ENCODE measurements at regions not wholly inside any gene's neighbourhood (a gene's known extent, or its start where the extent isn't known, plus 50 kb on each side); places are given as distances from the start of the nearest gene placed in this dataset.

DNA sequence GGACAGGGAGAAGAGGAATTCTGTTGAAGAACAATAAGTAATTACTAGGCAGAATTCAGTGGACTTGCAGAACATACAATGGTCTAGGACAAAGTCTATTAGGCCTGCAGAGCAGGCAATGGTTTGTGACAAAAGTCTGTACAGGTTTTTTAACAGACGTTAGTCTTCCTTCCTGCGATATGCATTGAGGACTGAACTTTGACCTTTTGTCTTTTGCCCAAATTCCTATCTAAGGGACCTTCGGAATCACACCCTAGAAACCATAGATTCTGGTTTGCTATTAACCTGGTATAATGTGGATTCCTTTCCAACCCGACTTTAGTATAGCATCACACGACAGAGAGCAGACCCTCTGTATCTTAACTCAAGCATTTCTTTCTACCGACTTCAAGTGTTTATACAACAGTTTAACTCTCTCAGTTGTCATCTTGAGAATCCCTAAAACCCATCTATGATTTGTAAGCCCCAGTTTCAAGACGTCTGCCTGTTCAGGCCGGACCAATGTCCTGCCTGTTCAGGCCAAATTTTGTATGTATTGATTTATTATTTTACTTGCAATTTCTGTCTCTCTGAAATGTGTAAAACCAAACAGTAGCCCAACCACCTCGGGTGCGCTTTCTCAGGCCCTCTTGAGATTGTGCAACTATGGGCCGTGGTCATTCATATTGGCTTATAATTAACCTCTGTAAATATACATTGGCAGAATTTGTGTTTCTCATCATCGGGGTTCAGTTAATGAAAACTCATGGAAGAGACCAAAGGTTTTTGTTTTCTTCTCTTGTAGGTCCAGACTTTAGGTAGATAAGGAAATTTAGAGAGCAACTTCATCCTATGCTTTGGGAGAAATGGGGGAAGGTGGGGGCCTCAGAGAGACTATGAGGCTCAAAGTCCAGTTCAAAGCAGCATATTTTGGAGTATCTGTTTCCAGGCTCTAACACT, 76.9 kb upstream of the TNFSF18 start:
- 49% methylated on average over 12 of the region's 12 CpGs for WGBS (ENCODE audit: insufficient coverage, insufficient replicate concordance, low lambda C conversion rate, missing lambda C conversion rate)
- no peaks in the 10 kb centered on the region for H3K4me1 ChIP-seq (ENCODE audit: control insufficient read depth, insufficient read depth, low read length)
- POLR2A ChIA-PET, result interaction anchor here (0.6 kb wide), 1 partner anchor 119 kb away, joined by 3 read pairs; no protein-coding TSS in a partner anchor
- no peak for TF ChIP-seq NFXL1 (IDR thresholded peaks at IDR 0.05; ENCODE audit: borderline replicate concordance)
- no peak for TF ChIP-seq CHD2 (IDR thresholded peaks at IDR 0.05; ENCODE audit: borderline replicate concordance, low read depth, low read length)
- TF ChIP-seq IRF4 (IDR thresholded peaks at IDR 0.05; ENCODE audit: low read depth, low read length), result no peak
- TF ChIP-seq GATAD2B (conservative IDR thresholded peaks at IDR 0.05; ENCODE audit: low read depth), result no peak
- H3K27ac ChIP-seq (ENCODE audit: control insufficient read depth, insufficient read depth), result no peak overlapping the region
- no peak for ATAC-seq
- no peaks in the 10 kb centered on the region for H3K36me3 ChIP-seq (ENCODE audit: control insufficient read depth in 2 of 2, insufficient read depth in 2 of 2, low read length in 1 of 2)
- intact Hi-C loops (cut with micrococcal nuclease; ENCODE audit: unreplicated experiment) (no loop called here), in situ Hi-C loops (cut with MboI) (no loop called here)
- CTCF ChIA-PET, result no interaction called here
- no peaks in the 10 kb centered on the region for H3K27me3 ChIP-seq (replicated peaks in 1 of 2; ENCODE audit: control insufficient read depth in 2 of 2, insufficient read depth in 2 of 2, low read length in 1 of 2)
- no peaks in the 10 kb centered on the region for H3K79me2 ChIP-seq (ENCODE audit: control insufficient read depth, insufficient read depth, low read length)
- H4K20me1 ChIP-seq (ENCODE audit: control insufficient read depth, insufficient read depth), result no peaks in the 10 kb centered on the region
- RAD21 ChIA-PET (ENCODE audit: unreplicated experiment), result no interaction called here
- H3K9ac ChIP-seq (ENCODE audit: control insufficient read depth, insufficient read depth, low read length), result no peak overlapping the region
- H3K9me3 ChIP-seq (replicated peaks; ENCODE audit: control insufficient read depth, insufficient read depth, low read length), result no peaks in the 10 kb centered on the region
- no peak overlapping the region for H3K4me3 ChIP-seq
- no peak for DNase-seq (ENCODE audit: low read depth, low spot score)
- no peak overlapping the region for H2AFZ ChIP-seq (ENCODE audit: control insufficient read depth, low read depth, low read length)
- no peak for FAIRE-seq
- SMC1A ChIA-PET (ENCODE audit: uncharacterized antibody, unreplicated experiment), result no interaction called here
- BruUV-seq (replicated peaks), result no TSS peak
- H3K4me2 ChIP-seq (ENCODE audit: control insufficient read depth, insufficient read depth), result no peak overlapping the region

DNA sequence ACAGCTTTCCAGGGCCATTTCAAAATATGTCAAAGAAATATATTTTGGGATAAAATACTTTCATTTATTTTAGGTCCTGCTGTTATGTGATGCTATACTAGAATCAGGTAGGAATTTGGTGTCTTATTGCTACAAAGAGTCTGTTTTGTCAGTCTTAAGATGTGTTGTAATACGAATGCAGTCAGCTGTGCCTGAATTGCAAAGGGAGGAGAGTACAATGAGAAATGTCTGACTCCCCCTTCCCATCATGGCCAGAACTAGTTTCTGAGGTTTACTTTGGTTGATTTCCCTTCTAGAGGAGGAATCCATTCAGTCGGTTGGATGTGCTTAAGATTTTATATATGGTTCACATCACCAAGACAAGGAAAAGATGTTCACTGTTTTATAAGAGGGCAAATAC, 75.7 kb upstream of the TNFSF18 start:
- Histone ChIP-seq H3K9me3 (replicated peaks; ENCODE audit: control insufficient read depth, insufficient read depth, low read length) (no peaks in the 10 kb centered on the region), H3K4me1 (ENCODE audit: control insufficient read depth, insufficient read depth, low read length) (no peaks in the 10 kb centered on the region), H3K27ac (ENCODE audit: control insufficient read depth, insufficient read depth) (no peak overlapping the region), H2AFZ (ENCODE audit: control insufficient read depth, low read depth, low read length) (no peak overlapping the region), H3K36me3 (ENCODE audit: control insufficient read depth in 2 of 2, insufficient read depth in 2 of 2, low read length in 1 of 2) (no peaks in the 10 kb centered on the region), H3K4me2 (ENCODE audit: control insufficient read depth, insufficient read depth) (no peak overlapping the region), H3K4me3 (no peak overlapping the region), H3K9ac (ENCODE audit: control insufficient read depth, insufficient read depth, low read length) (no peak overlapping the region), H3K27me3 (replicated peaks in 1 of 2; ENCODE audit: control insufficient read depth in 2 of 2, insufficient read depth in 2 of 2, low read length in 1 of 2) (no peaks in the 10 kb centered on the region), H3K79me2 (ENCODE audit: control insufficient read depth, insufficient read depth, low read length) (no peaks in the 10 kb centered on the region), H4K20me1 (ENCODE audit: control insufficient read depth, insufficient read depth) (no peaks in the 10 kb centered on the region)
- CTCF ChIA-PET, result no interaction called here
- POLR2A ChIA-PET, result no interaction called here
- RAD21 ChIA-PET (ENCODE audit: unreplicated experiment), result no interaction called here
- BruUV-seq (replicated peaks), result no TSS peak
- DNase-seq (ENCODE audit: low read depth, low spot score), result no peak
- intact Hi-C loops (cut with micrococcal nuclease; ENCODE audit: unreplicated experiment), result no loop called here
- 52% methylated on average over 2 of the region's 2 CpGs for WGBS (ENCODE audit: insufficient coverage, insufficient replicate concordance, low lambda C conversion rate, missing lambda C conversion rate)
- ATAC-seq, result no peak
- SMC1A ChIA-PET (ENCODE audit: uncharacterized antibody, unreplicated experiment), result no interaction called here
- no peak for FAIRE-seq
- in situ Hi-C loops (cut with MboI), result no loop called here
- TF ChIP-seq DPF2 (IDR thresholded peaks at IDR 0.05), result no peak
- no peak for TF ChIP-seq NFYB (IDR thresholded peaks at IDR 0.05; ENCODE audit: insufficient read depth, low read depth, low read length)
- TF ChIP-seq, protein P1, sequence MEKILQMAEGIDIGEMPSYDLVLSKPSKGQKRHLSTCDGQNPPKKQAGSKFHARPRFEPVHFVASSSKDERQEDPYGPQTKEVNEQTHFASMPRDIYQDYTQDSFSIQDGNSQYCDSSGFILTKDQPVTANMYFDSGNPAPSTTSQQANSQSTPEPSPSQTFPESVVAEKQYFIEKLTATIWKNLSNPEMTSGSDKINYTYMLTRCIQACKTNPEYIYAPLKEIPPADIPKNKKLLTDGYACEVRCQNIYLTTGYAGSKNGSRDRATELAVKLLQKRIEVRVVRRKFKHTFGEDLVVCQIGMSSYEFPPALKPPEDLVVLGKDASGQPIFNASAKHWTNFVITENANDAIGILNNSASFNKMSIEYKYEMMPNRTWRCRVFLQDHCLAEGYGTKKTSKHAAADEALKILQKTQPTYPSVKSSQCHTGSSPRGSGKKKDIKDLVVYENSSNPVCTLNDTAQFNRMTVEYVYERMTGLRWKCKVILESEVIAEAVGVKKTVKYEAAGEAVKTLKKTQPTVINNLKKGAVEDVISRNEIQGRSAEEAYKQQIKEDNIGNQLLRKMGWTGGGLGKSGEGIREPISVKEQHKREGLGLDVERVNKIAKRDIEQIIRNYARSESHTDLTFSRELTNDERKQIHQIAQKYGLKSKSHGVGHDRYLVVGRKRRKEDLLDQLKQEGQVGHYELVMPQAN (conservative IDR thresholded peaks at IDR 0.05), result no peak
- no peak for TF ChIP-seq GABPA (IDR thresholded peaks at IDR 0.05; ENCODE audit: low read depth)
- TF ChIP-seq, protein P2, sequence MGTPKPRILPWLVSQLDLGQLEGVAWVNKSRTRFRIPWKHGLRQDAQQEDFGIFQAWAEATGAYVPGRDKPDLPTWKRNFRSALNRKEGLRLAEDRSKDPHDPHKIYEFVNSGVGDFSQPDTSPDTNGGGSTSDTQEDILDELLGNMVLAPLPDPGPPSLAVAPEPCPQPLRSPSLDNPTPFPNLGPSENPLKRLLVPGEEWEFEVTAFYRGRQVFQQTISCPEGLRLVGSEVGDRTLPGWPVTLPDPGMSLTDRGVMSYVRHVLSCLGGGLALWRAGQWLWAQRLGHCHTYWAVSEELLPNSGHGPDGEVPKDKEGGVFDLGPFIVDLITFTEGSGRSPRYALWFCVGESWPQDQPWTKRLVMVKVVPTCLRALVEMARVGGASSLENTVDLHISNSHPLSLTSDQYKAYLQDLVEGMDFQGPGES (IDR thresholded peaks at IDR 0.05), result no peak
- TF ChIP-seq PML (IDR thresholded peaks at IDR 0.05; ENCODE audit: low read length), result no peak
- TF ChIP-seq NRF1 (conservative IDR thresholded peaks at IDR 0.05; ENCODE audit: low read depth, low read length), result no peak
- no peak for TF ChIP-seq MTA2 (IDR thresholded peaks at IDR 0.05; ENCODE audit: low read depth)
- no peak for TF ChIP-seq MEF2A (IDR thresholded peaks at IDR 0.05; ENCODE audit: insufficient read depth, low read depth, low read length)
- no peak for TF ChIP-seq ZNF24 (IDR thresholded peaks at IDR 0.05)

Data from GM12878 (cell line).